PC-9 (cell line): ENCODE measurements at regions not wholly inside any gene's neighbourhood (a gene's known extent, or its start where the extent isn't known, plus 50 kb on each side); places are given as distances from the start of the nearest gene placed in this dataset.

Experiments
- BruUV-seq: library from RNA; stranded (reverse); fragments of 400-500 nt; replicated peaks from 2 replicates; lab custom pipeline; 2021; lab: Mats Ljungman, UMichigan
- CTCF ChIA-PET: fragments of 300-600 bp; sonication (Branson Sonifier 250); formaldehyde crosslinking; loops from one replicate; lab custom pipeline; 2022; ENCODE audit warnings: antibody characterized with exemption; lab: Charles Lee
- POLR2A ChIA-PET: fragments of 300-600 bp; sonication (Branson Sonifier 250); formaldehyde crosslinking; loops from one replicate; lab custom pipeline; 2022; ENCODE audit warnings: antibody characterized with exemption; ENCODE audit not compliant: unreplicated experiment; lab: Charles Lee
- DNase-seq, 2 experiments: peaks; one replicate each; pipeline versions ENCODE4 v3.0.0 to v3.0.0-alpha.2; 2015 to 2022; ENCODE audit warnings: mixed read lengths in 1 of 2
- H2AFZ ChIP-seq: fragments of 200-600 bp; sonication (generic); 2 replicates; pipeline ENCODE4 v1.8.1; 2017; ENCODE audit warnings: antibody characterized with exemption
- H3F3A ChIP-seq: fragments of 200-600 bp; sonication (generic); 2 replicates; pipeline ENCODE4 v1.8.1; 2017; ENCODE audit warnings: antibody characterized with exemption, mild to moderate bottlenecking, low read depth; ENCODE audit not compliant: insufficient read depth
- H3K27ac ChIP-seq: fragments of 200-600 bp; sonication (generic); 2 replicates; pipeline ENCODE4 v1.6.1; 2016; ENCODE audit warnings: mixed run types
- H3K27me3 ChIP-seq: fragments of 200-600 bp; sonication (generic); 2 replicates; pipeline ENCODE4 v1.6.1; 2016; ENCODE audit warnings: low read depth, mixed run types; ENCODE audit not compliant: insufficient read depth
- H3K36me3 ChIP-seq: fragments of 200-600 bp; sonication (generic); 2 replicates; pipeline ENCODE4 v1.6.1; 2016; ENCODE audit warnings: low read depth, mixed run types
- H3K4me1 ChIP-seq: fragments of 200-600 bp; sonication (generic); replicated peaks from 2 replicates; pipeline ENCODE4 v1.6.1; 2016; ENCODE audit warnings: mixed run types; ENCODE audit not compliant: insufficient read depth
- H3K4me2 ChIP-seq: fragments of 200-600 bp; sonication (generic); 2 replicates; pipeline ENCODE4 v1.6.1; 2017; ENCODE audit warnings: mixed run types
- H3K4me3 ChIP-seq: fragments of 200-600 bp; sonication (generic); 2 replicates; pipeline ENCODE4 v1.6.1; 2016; ENCODE audit warnings: mixed run types
- H3K79me2 ChIP-seq: fragments of 200-600 bp; sonication (generic); 2 replicates; pipeline ENCODE4 v1.6.1; 2017; ENCODE audit warnings: low read depth, mixed run types
- H3K9me2 ChIP-seq: fragments of 200-600 bp; sonication (generic); 2 replicates; pipeline ENCODE4 v1.8.1; 2017; ENCODE audit warnings: mild to moderate bottlenecking; ENCODE audit not compliant: insufficient read depth
- H3K9me3 ChIP-seq: fragments of 200-600 bp; sonication (generic); 2 replicates; pipeline ENCODE4 v1.8.1; 2016; ENCODE audit warnings: low read depth; ENCODE audit not compliant: insufficient read depth
- H4K20me1 ChIP-seq: fragments of 200-600 bp; sonication (generic); 2 replicates; pipeline ENCODE4 v1.8.1; 2017; ENCODE audit not compliant: insufficient read depth
- CTCF ChIP-seq: fragments of 200-600 bp; sonication (generic); conservative IDR thresholded peaks from 2 replicates; pipeline ENCODE4 v1.6.1; 2017; ENCODE audit warnings: mixed run types, antibody characterized with exemption, mild to moderate bottlenecking, moderate library complexity
- EZH2 ChIP-seq: fragments of 200-600 bp; sonication (generic); IDR thresholded peaks from 2 replicates; pipeline ENCODE4 v1.8.0; 2017; ENCODE audit warnings: antibody characterized with exemption, low read depth
- intact Hi-C: fragments of 100-400 bp; cut with micrococcal nuclease; formaldehyde crosslinking; loops from one replicate; pipeline ENCODE4 v1.10.0; 2022; ENCODE audit not compliant: unreplicated experiment

- Histone ChIP-seq H3K4me3 (no peak overlapping the region), H2AFZ (no peak overlapping the region), H3K27me3 (peaks cover 18% of the 10 kb centered on the region; the same call in 1 of the 2 replicates), H4K20me1 (no peaks in the 10 kb centered on the region), H3K9me2 (no peaks in the 10 kb centered on the region), H3K4me2 (no peak overlapping the region), H3F3A (no peaks in the 10 kb centered on the region), H3K9me3 (no peaks in the 10 kb centered on the region), H3K36me3 (no peaks in the 10 kb centered on the region), H3K27ac (no peak overlapping the region), H3K4me1 (no peaks in the 10 kb centered on the region), H3K79me2 (no peaks in the 10 kb centered on the region)
- no TSS peak for BruUV-seq
- no peak for DNase-seq
- TF ChIP-seq CTCF (no peak), EZH2 (no peak)
- intact Hi-C loops: no loop called here
- ChIA-PET CTCF (no interaction called here), POLR2A (no interaction called here)
These were observed 123.5 kb downstream of the LRRC70 start for GRCh38 chr5:62702126-62702525.

- BruUV-seq: no TSS peak
These were observed 122.4 kb downstream of the LRRC70 start for GRCh38 chr5:62701036-62701435.

DNA sequence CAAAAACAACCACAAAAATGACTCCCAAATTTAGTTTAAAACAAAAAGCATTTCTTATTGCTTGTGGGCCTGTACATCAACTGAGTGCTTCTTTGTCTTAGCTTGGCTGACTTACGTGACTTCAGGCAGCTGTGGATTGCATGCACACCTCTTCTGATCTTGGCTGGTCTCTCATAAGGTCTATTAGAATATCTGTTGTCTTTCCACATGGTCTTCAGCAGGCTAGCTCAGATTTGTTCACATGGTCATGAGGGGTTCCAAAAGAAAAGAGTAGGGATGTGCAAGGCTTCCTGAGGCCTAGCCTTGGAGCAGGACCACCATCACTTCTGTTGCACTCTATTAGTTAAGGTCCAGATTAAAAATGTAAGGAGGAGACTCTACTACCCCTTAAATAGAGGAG lies 120.1 kb downstream of the LRRC70 start:
- TF ChIP-seq EZH2: no peak
- no peak for TF ChIP-seq CTCF
- Histone ChIP-seq H3K4me3 (no peak overlapping the region), H4K20me1 (no peaks in the 10 kb centered on the region), H2AFZ (no peak overlapping the region), H3K4me2 (no peak overlapping the region), H3K79me2 (no peaks in the 10 kb centered on the region), H3K9me2 (no peaks in the 10 kb centered on the region), H3K27me3 (peaks cover 17% of the 10 kb centered on the region; the same call in 1 of the 2 replicates), H3F3A (no peaks in the 10 kb centered on the region), H3K36me3 (no peaks in the 10 kb centered on the region), H3K4me1 (no peaks in the 10 kb centered on the region), H3K9me3 (no peaks in the 10 kb centered on the region), H3K27ac (no peak overlapping the region)
- DNase-seq: no peak
- POLR2A ChIA-PET: no interaction called here
- CTCF ChIA-PET: no interaction called here
- no TSS peak for BruUV-seq
- intact Hi-C loops: no loop called here

More at GRCh38 chr5:62701036-62701435, 122.4 kb downstream of the LRRC70 start:
- Histone ChIP-seq H3K4me2 (no peak overlapping the region), H3K4me1 (no peaks in the 10 kb centered on the region), H3K4me3 (no peak overlapping the region), H3K27ac (no peak overlapping the region), H4K20me1 (no peaks in the 10 kb centered on the region), H3K9me3 (no peaks in the 10 kb centered on the region), H3K9me2 (no peaks in the 10 kb centered on the region), H3F3A (no peaks in the 10 kb centered on the region), H2AFZ (no peak overlapping the region), H3K27me3 (peaks cover 19% of the 10 kb centered on the region; the same call in 1 of the 2 replicates), H3K79me2 (no peaks in the 10 kb centered on the region), H3K36me3 (no peaks in the 10 kb centered on the region)
- CTCF ChIA-PET: no interaction called here
- POLR2A ChIA-PET: no interaction called here
- intact Hi-C loops: no loop called here
- no peak for DNase-seq
- TF ChIP-seq EZH2 (no peak), CTCF (no peak)
